ENCODE measurements at regions not wholly inside any gene's neighbourhood (a gene's known extent, or its start where the extent isn't known, plus 50 kb on each side); places are given as distances from the start of the nearest gene placed in this dataset.
A peak's percentile ranks its signal among the peaks of the same experiment; 100 is the strongest.

DNA sequence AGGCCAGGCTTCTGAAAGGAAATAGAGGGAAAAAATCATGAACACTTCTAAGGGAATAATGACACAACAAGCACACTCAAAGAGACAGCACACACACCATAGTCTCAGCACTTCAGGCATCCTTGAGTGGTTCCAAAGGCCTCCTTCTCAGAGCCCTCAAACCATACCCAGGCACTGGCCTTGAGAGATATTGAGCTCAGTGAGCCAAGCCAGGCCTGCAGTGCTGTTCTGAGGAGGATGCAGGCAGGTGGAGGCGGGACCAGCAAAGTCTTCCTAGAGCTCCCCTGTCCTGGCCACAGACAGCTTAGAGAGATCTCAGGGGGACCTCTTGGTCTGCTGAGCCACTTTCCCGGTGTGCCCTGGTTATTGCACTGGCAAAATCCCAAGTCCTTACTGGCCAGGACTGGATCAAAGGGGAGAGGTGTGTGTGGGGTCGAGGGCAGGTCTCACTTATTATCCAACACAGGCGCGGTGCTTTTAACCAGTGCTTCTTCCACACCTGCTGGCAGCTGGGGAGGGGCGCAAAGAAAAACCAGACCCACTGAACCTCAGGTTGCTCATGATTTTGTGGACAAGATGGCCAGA, 86.8 kb upstream of the HAAO start:
- H3K4me2 ChIP-seq, result no peak overlapping the region
- H3K4me1 ChIP-seq (ENCODE audit: insufficient read depth), result no peaks in the 10 kb centered on the region
- H3K27me3 Mint-ChIP-seq (ENCODE audit: insufficient read depth, low read depth, poor library complexity), result peaks cover 7% of the 10 kb centered on the region
- DNase-seq (ENCODE audit: low spot score) (no peak), ATAC-seq (no peak)
- no peaks in the 10 kb centered on the region for H3K27me3 ChIP-seq (ENCODE audit: insufficient read depth)
- H3K9me3 Mint-ChIP-seq, result no peaks in the 10 kb centered on the region
- peaks cover 3% of the 10 kb centered on the region; the same call in 2 of the 3 replicates for H3K4me1 Mint-ChIP-seq
- no peaks in the 10 kb centered on the region for H3F3A ChIP-seq (replicated peaks; ENCODE audit: low read depth)
- H3K4me3 Mint-ChIP-seq, result no peak overlapping the region
- H3K4me3 ChIP-seq, result no peak overlapping the region
- no peaks in the 10 kb centered on the region for H3K36me3 ChIP-seq (ENCODE audit: insufficient read depth)
- H2AFZ ChIP-seq, result peak overlapping the region; percentile 63; the same call in 1 of the 2 replicates
- no peaks in the 10 kb centered on the region for H4K20me1 ChIP-seq (replicated peaks; ENCODE audit: insufficient read depth)
- H3K79me2 ChIP-seq (replicated peaks; ENCODE audit: insufficient read depth), result no peaks in the 10 kb centered on the region
- no peaks in the 10 kb centered on the region for H3K36me3 Mint-ChIP-seq (ENCODE audit: low read depth)
- no peak overlapping the region for H3K27ac ChIP-seq (ENCODE audit: low read depth)
- TF ChIP-seq ZNF114 (CRISPR knock-in tag; IDR thresholded peaks at IDR 0.05) (no peak), JUNB (IDR thresholded peaks at IDR 0.05; ENCODE audit: unreplicated experiment) (no peak), STAT1 (IDR thresholded peaks at IDR 0.05; ENCODE audit: unreplicated experiment) (no peak), POLR2AphosphoS5 (IDR thresholded peaks at IDR 0.05; ENCODE audit: low read depth) (no peak), NANOG (IDR thresholded peaks at IDR 0.05; ENCODE audit: borderline replicate concordance) (no peak), ZNF331 (CRISPR knock-in tag; IDR thresholded peaks at IDR 0.05; ENCODE audit: low read depth) (no peak), CREB1 (CRISPR knock-in tag; IDR thresholded peaks at IDR 0.05; ENCODE audit: low read depth) (no peak), EZH2 (IDR thresholded peaks at IDR 0.05; ENCODE audit: low read depth, unreplicated experiment) (no peak), EZH2phosphoT487 (IDR thresholded peaks at IDR 0.05; ENCODE audit: unreplicated experiment) (no peak)
- TF ChIP-seq, protein P1, sequence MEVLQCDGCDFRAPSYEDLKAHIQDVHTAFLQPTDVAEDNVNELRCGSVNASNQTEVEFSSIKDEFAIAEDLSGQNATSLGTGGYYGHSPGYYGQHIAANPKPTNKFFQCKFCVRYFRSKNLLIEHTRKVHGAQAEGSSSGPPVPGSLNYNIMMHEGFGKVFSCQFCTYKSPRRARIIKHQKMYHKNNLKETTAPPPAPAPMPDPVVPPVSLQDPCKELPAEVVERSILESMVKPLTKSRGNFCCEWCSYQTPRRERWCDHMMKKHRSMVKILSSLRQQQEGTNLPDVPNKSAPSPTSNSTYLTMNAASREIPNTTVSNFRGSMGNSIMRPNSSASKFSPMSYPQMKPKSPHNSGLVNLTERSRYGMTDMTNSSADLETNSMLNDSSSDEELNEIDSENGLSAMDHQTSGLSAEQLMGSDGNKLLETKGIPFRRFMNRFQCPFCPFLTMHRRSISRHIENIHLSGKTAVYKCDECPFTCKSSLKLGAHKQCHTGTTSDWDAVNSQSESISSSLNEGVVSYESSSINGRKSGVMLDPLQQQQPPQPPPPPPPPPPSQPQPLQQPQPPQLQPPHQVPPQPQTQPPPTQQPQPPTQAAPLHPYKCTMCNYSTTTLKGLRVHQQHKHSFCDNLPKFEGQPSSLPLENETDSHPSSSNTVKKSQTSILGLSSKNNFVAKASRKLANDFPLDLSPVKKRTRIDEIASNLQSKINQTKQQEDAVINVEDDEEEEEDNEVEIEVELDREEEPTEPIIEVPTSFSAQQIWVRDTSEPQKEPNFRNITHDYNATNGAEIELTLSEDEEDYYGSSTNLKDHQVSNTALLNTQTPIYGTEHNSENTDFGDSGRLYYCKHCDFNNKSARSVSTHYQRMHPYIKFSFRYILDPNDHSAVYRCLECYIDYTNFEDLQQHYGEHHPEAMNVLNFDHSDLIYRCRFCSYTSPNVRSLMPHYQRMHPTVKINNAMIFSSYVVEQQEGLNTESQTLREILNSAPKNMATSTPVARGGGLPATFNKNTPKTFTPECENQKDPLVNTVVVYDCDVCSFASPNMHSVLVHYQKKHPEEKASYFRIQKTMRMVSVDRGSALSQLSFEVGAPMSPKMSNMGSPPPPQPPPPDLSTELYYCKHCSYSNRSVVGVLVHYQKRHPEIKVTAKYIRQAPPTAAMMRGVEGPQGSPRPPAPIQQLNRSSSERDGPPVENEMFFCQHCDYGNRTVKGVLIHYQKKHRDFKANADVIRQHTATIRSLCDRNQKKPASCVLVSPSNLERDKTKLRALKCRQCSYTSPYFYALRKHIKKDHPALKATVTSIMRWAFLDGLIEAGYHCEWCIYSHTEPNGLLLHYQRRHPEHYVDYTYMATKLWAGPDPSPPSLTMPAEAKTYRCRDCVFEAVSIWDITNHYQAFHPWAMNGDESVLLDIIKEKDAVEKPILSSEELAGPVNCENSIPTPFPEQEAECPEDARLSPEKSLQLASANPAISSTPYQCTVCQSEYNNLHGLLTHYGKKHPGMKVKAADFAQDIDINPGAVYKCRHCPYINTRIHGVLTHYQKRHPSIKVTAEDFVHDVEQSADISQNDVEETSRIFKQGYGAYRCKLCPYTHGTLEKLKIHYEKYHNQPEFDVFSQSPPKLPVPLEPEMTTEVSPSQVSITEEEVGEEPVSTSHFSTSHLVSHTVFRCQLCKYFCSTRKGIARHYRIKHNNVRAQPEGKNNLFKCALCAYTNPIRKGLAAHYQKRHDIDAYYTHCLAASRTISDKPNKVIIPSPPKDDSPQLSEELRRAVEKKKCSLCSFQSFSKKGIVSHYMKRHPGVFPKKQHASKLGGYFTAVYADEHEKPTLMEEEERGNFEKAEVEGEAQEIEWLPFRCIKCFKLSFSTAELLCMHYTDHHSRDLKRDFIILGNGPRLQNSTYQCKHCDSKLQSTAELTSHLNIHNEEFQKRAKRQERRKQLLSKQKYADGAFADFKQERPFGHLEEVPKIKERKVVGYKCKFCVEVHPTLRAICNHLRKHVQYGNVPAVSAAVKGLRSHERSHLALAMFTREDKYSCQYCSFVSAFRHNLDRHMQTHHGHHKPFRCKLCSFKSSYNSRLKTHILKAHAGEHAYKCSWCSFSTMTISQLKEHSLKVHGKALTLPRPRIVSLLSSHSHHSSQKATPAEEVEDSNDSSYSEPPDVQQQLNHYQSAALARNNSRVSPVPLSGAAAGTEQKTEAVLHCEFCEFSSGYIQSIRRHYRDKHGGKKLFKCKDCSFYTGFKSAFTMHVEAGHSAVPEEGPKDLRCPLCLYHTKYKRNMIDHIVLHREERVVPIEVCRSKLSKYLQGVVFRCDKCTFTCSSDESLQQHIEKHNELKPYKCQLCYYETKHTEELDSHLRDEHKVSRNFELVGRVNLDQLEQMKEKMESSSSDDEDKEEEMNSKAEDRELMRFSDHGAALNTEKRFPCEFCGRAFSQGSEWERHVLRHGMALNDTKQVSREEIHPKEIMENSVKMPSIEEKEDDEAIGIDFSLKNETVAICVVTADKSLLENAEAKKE (CRISPR knock-in tag; IDR thresholded peaks at IDR 0.05), result no peak
- TF ChIP-seq, protein P2, sequence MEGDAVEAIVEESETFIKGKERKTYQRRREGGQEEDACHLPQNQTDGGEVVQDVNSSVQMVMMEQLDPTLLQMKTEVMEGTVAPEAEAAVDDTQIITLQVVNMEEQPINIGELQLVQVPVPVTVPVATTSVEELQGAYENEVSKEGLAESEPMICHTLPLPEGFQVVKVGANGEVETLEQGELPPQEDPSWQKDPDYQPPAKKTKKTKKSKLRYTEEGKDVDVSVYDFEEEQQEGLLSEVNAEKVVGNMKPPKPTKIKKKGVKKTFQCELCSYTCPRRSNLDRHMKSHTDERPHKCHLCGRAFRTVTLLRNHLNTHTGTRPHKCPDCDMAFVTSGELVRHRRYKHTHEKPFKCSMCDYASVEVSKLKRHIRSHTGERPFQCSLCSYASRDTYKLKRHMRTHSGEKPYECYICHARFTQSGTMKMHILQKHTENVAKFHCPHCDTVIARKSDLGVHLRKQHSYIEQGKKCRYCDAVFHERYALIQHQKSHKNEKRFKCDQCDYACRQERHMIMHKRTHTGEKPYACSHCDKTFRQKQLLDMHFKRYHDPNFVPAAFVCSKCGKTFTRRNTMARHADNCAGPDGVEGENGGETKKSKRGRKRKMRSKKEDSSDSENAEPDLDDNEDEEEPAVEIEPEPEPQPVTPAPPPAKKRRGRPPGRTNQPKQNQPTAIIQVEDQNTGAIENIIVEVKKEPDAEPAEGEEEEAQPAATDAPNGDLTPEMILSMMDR (conservative IDR thresholded peaks at IDR 0.05; ENCODE audit: low read depth in 2 of 2), result no peak
- TF ChIP-seq, protein P3, sequence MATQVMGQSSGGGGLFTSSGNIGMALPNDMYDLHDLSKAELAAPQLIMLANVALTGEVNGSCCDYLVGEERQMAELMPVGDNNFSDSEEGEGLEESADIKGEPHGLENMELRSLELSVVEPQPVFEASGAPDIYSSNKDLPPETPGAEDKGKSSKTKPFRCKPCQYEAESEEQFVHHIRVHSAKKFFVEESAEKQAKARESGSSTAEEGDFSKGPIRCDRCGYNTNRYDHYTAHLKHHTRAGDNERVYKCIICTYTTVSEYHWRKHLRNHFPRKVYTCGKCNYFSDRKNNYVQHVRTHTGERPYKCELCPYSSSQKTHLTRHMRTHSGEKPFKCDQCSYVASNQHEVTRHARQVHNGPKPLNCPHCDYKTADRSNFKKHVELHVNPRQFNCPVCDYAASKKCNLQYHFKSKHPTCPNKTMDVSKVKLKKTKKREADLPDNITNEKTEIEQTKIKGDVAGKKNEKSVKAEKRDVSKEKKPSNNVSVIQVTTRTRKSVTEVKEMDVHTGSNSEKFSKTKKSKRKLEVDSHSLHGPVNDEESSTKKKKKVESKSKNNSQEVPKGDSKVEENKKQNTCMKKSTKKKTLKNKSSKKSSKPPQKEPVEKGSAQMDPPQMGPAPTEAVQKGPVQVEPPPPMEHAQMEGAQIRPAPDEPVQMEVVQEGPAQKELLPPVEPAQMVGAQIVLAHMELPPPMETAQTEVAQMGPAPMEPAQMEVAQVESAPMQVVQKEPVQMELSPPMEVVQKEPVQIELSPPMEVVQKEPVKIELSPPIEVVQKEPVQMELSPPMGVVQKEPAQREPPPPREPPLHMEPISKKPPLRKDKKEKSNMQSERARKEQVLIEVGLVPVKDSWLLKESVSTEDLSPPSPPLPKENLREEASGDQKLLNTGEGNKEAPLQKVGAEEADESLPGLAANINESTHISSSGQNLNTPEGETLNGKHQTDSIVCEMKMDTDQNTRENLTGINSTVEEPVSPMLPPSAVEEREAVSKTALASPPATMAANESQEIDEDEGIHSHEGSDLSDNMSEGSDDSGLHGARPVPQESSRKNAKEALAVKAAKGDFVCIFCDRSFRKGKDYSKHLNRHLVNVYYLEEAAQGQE (IDR thresholded peaks at IDR 0.05; ENCODE audit: unreplicated experiment), result no peak
- TF ChIP-seq, protein P4, sequence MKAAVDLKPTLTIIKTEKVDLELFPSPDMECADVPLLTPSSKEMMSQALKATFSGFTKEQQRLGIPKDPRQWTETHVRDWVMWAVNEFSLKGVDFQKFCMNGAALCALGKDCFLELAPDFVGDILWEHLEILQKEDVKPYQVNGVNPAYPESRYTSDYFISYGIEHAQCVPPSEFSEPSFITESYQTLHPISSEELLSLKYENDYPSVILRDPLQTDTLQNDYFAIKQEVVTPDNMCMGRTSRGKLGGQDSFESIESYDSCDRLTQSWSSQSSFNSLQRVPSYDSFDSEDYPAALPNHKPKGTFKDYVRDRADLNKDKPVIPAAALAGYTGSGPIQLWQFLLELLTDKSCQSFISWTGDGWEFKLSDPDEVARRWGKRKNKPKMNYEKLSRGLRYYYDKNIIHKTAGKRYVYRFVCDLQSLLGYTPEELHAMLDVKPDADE (IDR thresholded peaks at IDR 0.05), result no peak
- H3K9me2 ChIP-seq (ENCODE audit: insufficient read depth), result no peaks in the 10 kb centered on the region
- H3K27ac Mint-ChIP-seq, result no peak overlapping the region

Data from GM23338 (cell line).